Brain microvascular endothelial cell (primary cell): ENCODE measurements at regions not wholly inside any gene's neighbourhood (a gene's known extent, or its start where the extent isn't known, plus 50 kb on each side); places are given as distances from the start of the nearest gene placed in this dataset.

Source experiments
- DNase-seq: peaks from one replicate; pipeline ENCODE4 v3.0.0-alpha.2; 2020
- H3K27ac ChIP-seq: fragments of 250-450 bp; sonication (Bioruptor Pico); 2 replicates; pipeline ENCODE4 v1.5.1; 2020; ENCODE audit warnings: mild to moderate bottlenecking, moderate library complexity
- H3K27me3 ChIP-seq: fragments of 250-450 bp; sonication (Bioruptor Pico); replicated peaks from 2 replicates; pipeline ENCODE4 v1.5.1; 2020; ENCODE audit warnings: mild to moderate bottlenecking
- H3K36me3 ChIP-seq: fragments of 250-450 bp; sonication (Bioruptor Pico); replicated peaks from 2 replicates; pipeline ENCODE4 v1.5.1; 2020; ENCODE audit warnings: mild to moderate bottlenecking
- H3K4me3 ChIP-seq: 2 replicates; pipeline ENCODE4 v1.5.1; 2011; ENCODE audit warnings: low read depth, mild to moderate bottlenecking, control low read depth, low read length, moderate library complexity
- in situ Hi-C: cut with HindIII; loops from 2 replicates; pipeline ENCODE4 v1.10.0; 2017; ENCODE audit warnings: low sequenced_read_pairs, low pct_ligation_motif_present
- TF ChIP-seq, protein P1 (sequence below): IDR thresholded peaks from 2 replicates; pipeline ENCODE4 v1.5.1; 2011; ENCODE audit warnings: low read depth, mild to moderate bottlenecking, moderate library complexity, low read length, control low read depth, inconsistent platforms; ENCODE audit errors: missing control alignments

DNA sequence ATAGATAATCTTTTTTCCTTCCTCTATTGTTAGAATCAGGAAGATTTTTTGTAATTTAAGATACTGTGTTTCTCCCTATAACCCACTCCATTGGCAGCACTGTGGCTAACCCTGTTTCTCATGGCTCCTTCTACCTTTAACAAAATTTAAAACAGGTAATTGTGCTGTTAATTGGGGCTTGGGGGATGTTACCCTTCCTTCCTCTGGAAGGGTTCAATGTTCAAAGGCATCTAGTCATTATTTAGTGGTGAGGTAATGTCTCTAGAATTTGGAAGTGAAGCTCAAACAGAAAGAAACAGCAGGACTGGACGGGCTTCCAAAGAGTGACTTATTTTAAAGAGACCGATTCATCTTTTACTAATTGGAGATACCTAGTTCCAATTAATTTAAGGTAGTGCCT, 166.4 kb downstream of the TRIML1 start:
- no peak overlapping the region for H3K4me3 ChIP-seq
- no peak for DNase-seq
- in situ Hi-C loops: no loop called here
- H3K27ac ChIP-seq: no peak overlapping the region
- no peaks in the 10 kb centered on the region for H3K27me3 ChIP-seq
- TF ChIP-seq, protein P1, sequence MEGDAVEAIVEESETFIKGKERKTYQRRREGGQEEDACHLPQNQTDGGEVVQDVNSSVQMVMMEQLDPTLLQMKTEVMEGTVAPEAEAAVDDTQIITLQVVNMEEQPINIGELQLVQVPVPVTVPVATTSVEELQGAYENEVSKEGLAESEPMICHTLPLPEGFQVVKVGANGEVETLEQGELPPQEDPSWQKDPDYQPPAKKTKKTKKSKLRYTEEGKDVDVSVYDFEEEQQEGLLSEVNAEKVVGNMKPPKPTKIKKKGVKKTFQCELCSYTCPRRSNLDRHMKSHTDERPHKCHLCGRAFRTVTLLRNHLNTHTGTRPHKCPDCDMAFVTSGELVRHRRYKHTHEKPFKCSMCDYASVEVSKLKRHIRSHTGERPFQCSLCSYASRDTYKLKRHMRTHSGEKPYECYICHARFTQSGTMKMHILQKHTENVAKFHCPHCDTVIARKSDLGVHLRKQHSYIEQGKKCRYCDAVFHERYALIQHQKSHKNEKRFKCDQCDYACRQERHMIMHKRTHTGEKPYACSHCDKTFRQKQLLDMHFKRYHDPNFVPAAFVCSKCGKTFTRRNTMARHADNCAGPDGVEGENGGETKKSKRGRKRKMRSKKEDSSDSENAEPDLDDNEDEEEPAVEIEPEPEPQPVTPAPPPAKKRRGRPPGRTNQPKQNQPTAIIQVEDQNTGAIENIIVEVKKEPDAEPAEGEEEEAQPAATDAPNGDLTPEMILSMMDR: no peak
- H3K36me3 ChIP-seq: no peaks in the 10 kb centered on the region

DNA sequence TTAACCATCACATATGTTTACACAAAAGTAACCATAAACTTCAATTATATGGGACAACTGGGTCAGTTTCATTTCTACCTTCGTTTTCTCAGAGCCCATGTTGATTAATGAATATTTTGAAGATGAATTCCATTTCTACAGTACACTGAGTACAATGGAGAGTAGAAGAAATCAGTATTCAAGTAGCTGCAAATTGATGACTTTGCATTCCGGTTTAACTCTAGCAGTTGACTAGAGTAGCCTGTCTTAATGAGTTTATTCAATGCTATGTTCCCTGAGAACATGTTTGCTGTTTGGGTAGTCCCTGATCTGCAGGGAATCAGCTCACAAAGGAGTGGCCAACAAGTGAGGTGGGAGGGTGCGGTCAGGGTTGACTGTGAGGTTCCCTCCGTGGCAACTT, 168.3 kb downstream of the TRIML1 start:
- TF ChIP-seq, protein P1: no peak
- in situ Hi-C loops: no loop called here
- H3K36me3 ChIP-seq: no peaks in the 10 kb centered on the region
- H3K4me3 ChIP-seq: no peak overlapping the region
- H3K27ac ChIP-seq: no peak overlapping the region
- no peak for DNase-seq
- no peaks in the 10 kb centered on the region for H3K27me3 ChIP-seq

DNA sequence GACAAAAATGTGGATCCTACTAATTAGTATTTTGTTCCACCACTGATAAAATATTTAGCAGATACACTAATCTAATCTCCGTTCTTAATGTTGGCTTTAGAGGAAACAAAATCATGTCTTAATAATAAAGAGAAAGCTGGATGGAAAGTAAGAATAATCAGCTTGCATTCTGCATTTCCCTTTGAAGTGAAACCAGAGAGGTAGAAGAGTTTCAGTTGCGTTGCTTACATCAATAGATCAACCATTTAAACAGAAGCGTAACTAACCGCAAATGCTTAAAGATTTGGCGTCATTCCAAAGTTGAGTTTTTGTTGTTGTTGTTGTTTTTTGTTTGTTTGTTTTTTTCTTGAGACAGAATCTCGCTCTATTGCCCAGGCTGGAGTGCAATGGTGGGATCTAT, 168.9 kb downstream of the TRIML1 start:
- no peaks in the 10 kb centered on the region for H3K36me3 ChIP-seq
- TF ChIP-seq, protein P1: no peak
- in situ Hi-C loops: no loop called here
- H3K27me3 ChIP-seq: no peaks in the 10 kb centered on the region
- no peak for DNase-seq
- H3K4me3 ChIP-seq: no peak overlapping the region
- H3K27ac ChIP-seq: no peak overlapping the region

DNA sequence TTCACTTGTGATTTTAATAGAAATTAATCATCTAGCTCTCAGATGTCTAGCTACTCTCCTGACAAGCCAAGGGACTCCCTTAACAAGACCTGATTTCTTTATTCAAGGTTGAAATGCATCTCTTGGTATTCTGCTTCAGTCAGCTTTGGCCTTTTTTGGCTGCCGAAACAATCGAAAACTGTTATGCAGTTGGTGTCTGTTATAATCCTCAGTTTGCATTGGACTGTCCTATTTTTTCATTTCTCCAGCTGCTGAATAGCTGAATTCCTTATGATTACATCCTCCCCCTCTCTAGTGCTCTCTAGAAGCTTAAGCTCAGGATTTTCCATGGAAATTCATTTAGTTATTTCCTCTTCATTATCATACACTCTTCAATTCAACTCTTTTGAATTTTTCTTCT, 177.2 kb downstream of the TRIML1 start:
- Histone ChIP-seq H3K27me3 (no peaks in the 10 kb centered on the region), H3K4me3 (no peak overlapping the region), H3K36me3 (no peaks in the 10 kb centered on the region), H3K27ac (no peak overlapping the region)
- DNase-seq: no peak
- in situ Hi-C loops: no loop called here
- TF ChIP-seq, protein P1: no peak

DNA sequence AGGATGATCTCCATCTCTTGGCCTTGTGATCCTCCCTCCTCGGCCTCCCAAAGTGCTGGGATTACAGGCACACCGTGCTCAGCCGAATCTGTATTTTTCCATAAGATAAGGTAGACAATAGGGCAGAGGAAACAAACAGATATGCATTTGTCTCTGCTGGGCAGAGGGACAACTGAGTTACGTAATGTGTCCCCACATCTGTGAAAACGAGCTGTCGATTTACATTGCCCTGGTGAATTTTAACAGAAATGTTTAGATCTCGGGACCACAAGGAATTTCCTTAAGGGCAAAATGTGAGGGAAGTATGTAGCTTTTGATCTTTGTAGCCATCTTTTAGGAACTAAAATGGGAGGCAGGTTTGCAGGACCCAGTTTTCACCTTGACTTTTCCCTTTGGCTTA, 189.7 kb downstream of the TRIML1 start:
- Histone ChIP-seq H3K27me3 (no peaks in the 10 kb centered on the region), H3K36me3 (no peaks in the 10 kb centered on the region), H3K4me3 (no peak overlapping the region), H3K27ac (no peak overlapping the region)
- no peak for DNase-seq
- TF ChIP-seq, protein P1: no peak
- in situ Hi-C loops: no loop called here

DNA sequence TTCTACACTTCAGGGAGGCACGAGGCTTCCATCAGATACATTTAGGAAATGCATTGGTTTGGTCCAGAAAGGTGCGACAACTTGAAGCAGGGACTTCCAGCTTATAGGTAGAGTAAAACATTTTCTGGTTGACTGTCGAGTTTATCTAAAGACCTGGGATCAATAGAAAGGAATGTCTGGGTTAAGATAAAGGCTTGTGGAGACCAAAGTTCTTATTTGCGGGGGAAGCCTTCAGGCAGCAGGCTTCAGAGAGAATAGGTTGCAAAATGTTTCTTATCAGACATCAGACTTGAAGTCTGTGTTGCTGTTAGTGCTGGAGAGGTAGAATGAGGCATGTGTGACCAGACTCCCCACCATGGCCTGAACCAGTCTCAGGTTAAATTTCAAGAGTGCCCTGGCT, 190.3 kb downstream of the TRIML1 start:
- Histone ChIP-seq H3K36me3 (no peaks in the 10 kb centered on the region), H3K27me3 (no peaks in the 10 kb centered on the region), H3K27ac (no peak overlapping the region), H3K4me3 (no peak overlapping the region)
- DNase-seq: no peak
- in situ Hi-C loops: no loop called here
- TF ChIP-seq, protein P1: no peak
